Mesenchymal stem cell (in vitro differentiated cells and primary cell): ENCODE measurements at regions not wholly inside any gene's neighbourhood (a gene's known extent, or its start where the extent isn't known, plus 50 kb on each side); places are given as distances from the start of the nearest gene placed in this dataset.

ENCODE experiments used
- DNase-seq: peaks from one replicate; pipeline ENCODE4 v3.0.0-alpha.2; 2013
- H2AFZ ChIP-seq: one replicate; pipeline ENCODE4 v1.6.1; 2013; ENCODE audit warnings: low read depth, mild to moderate bottlenecking, control low read depth, inconsistent platforms, low read length, moderate library complexity
- H2AK5ac ChIP-seq: 2 replicates; pipeline ENCODE4 v1.6.1; 2013; ENCODE audit warnings: low read length, moderate library complexity, mild to moderate bottlenecking, inconsistent platforms; ENCODE audit not compliant: severe bottlenecking
- H2BK120ac ChIP-seq: one replicate; pipeline ENCODE4 v1.6.1; 2013; ENCODE audit warnings: low read depth, mild to moderate bottlenecking, inconsistent platforms, low read length, moderate library complexity
- H2BK12ac ChIP-seq, 2 experiments: one replicate each; pipeline ENCODE4 v1.6.1; 2013; ENCODE audit warnings: inconsistent platforms in 2 of 2, low read length in 2 of 2, mild to moderate bottlenecking in 2 of 2, moderate library complexity in 2 of 2, control low read depth in 1 of 2
- H2BK15ac ChIP-seq: one replicate; pipeline ENCODE4 v1.6.1; 2013; ENCODE audit warnings: mild to moderate bottlenecking, low read depth, inconsistent platforms; ENCODE audit not compliant: poor library complexity, severe bottlenecking
- H2BK5ac ChIP-seq: 2 replicates; pipeline ENCODE4 v1.6.1; 2013; ENCODE audit warnings: low read depth, mild to moderate bottlenecking, low read length, control low read depth, inconsistent platforms; ENCODE audit not compliant: poor library complexity, severe bottlenecking
- H3K14ac ChIP-seq, 2 experiments: one replicate each; pipeline ENCODE4 v1.6.1; 2013; ENCODE audit warnings: inconsistent platforms in 2 of 2, low read length in 2 of 2, control low read depth in 1 of 2, mild to moderate bottlenecking in 1 of 2, moderate library complexity in 1 of 2
- H3K18ac ChIP-seq, 2 experiments: one replicate each; pipeline ENCODE4 v1.6.1; 2013; ENCODE audit warnings: inconsistent platforms in 2 of 2, low read length in 2 of 2, control low read depth in 1 of 2, low read depth in 1 of 2, mild to moderate bottlenecking in 1 of 2
- H3K23ac ChIP-seq, 2 experiments: one replicate each; pipeline ENCODE4 v1.6.1; 2013; ENCODE audit warnings: inconsistent platforms in 2 of 2, low read length in 2 of 2, mild to moderate bottlenecking in 2 of 2, moderate library complexity in 2 of 2, control low read depth in 1 of 2
- H3K27ac ChIP-seq: 2 replicates; pipeline ENCODE4 v1.5.1; 2013; ENCODE audit warnings: mild to moderate bottlenecking, moderate library complexity, low read length, control low read depth, inconsistent platforms; ENCODE audit not compliant: poor library complexity, severe bottlenecking
- H3K27me3 ChIP-seq, 2 experiments: 2 replicates each; pipeline versions ENCODE4 v1.6.1 to v1.7.0; 2013; ENCODE audit warnings: low read length in 2 of 2, mild to moderate bottlenecking in 2 of 2, moderate library complexity in 2 of 2, control low read depth in 1 of 2, inconsistent platforms in 1 of 2; ENCODE audit not compliant: control insufficient read depth in 1 of 2, insufficient read depth in 1 of 2
- H3K36me3 ChIP-seq, 2 experiments: 2 replicates each; pipeline versions ENCODE4 v1.6.1 to v1.7.0; 2013; ENCODE audit warnings: low read length in 2 of 2, control low read depth in 1 of 2, inconsistent platforms in 1 of 2, low read depth in 1 of 2, mild to moderate bottlenecking in 1 of 2; ENCODE audit not compliant: insufficient read depth in 2 of 2, control insufficient read depth in 1 of 2
- H3K4ac ChIP-seq, 2 experiments: one replicate each; pipeline ENCODE4 v1.6.1; 2013; ENCODE audit warnings: inconsistent platforms in 2 of 2, low read length in 2 of 2, mild to moderate bottlenecking in 2 of 2, moderate library complexity in 2 of 2, control low read depth in 1 of 2, low read depth in 1 of 2
- H3K4me1 ChIP-seq: 2 replicates; pipeline ENCODE4 v1.6.1; 2013; ENCODE audit warnings: low read depth, low read length, control low read depth; ENCODE audit not compliant: control insufficient read depth, insufficient read depth
- H3K4me2 ChIP-seq: 2 replicates; pipeline ENCODE4 v1.6.1; 2013; ENCODE audit warnings: low read length, mild to moderate bottlenecking, inconsistent platforms; ENCODE audit not compliant: poor library complexity, severe bottlenecking
- H3K4me3 ChIP-seq, 2 experiments: 2 replicates each; pipeline versions ENCODE4 v1.5.1 to v1.7.0; 2013; ENCODE audit warnings: low read length in 2 of 2, mild to moderate bottlenecking in 2 of 2, control low read depth in 1 of 2, low read depth in 1 of 2; ENCODE audit not compliant: insufficient read depth in 1 of 2
- H3K79me1 ChIP-seq: replicated peaks from 2 replicates; pipeline ENCODE4 v1.6.1; 2013; ENCODE audit warnings: mild to moderate bottlenecking, control low read depth, low read length, inconsistent platforms; ENCODE audit not compliant: poor library complexity, severe bottlenecking
- H3K9ac ChIP-seq: 2 replicates; pipeline ENCODE4 v1.7.0; 2013; ENCODE audit warnings: mild to moderate bottlenecking, low read length, moderate library complexity
- H3K9me3 ChIP-seq: 2 replicates; pipeline ENCODE4 v1.7.0; 2013; ENCODE audit warnings: mild to moderate bottlenecking, low read length; ENCODE audit not compliant: control insufficient read depth
- H4K8ac ChIP-seq: one replicate; pipeline ENCODE4 v1.6.1; 2013; ENCODE audit warnings: inconsistent platforms, mild to moderate bottlenecking, low read length, moderate library complexity
- H4K91ac ChIP-seq: one replicate; pipeline ENCODE4 v1.6.1; 2013; ENCODE audit warnings: mild to moderate bottlenecking, low read length, inconsistent platforms
- WGBS: methylation state at CpG from one replicate; pipeline ENCODE4 v1.1.7; 2013; ENCODE audit warnings: mixed read lengths; 5-methylcytosine and 5-hydroxymethylcytosine counted together

GRCh38 chr15:95353512-95353911 lies 977.0 kb upstream of the NR2F2 start:
- Histone ChIP-seq H2BK5ac (no peak overlapping the region), H4K91ac (no peak overlapping the region), H3K79me1 (no peaks in the 10 kb centered on the region), H3K4ac (no peak overlapping the region), H2BK15ac (no peak overlapping the region), H2BK120ac (no peak overlapping the region), H3K27ac (no peak overlapping the region), H3K9me3 (no peaks in the 10 kb centered on the region), H2AK5ac (no peak overlapping the region), H4K8ac (no peak overlapping the region), H3K27me3 (no peaks in the 10 kb centered on the region), H3K18ac (no peak overlapping the region), H3K23ac (no peak overlapping the region), H3K9ac (no peak overlapping the region), H3K4me1 (no peaks in the 10 kb centered on the region), H2AFZ (no peak overlapping the region), H3K4me2 (no peak overlapping the region), H3K36me3 (no peaks in the 10 kb centered on the region), H2BK12ac (no peak overlapping the region), H3K14ac (no peak overlapping the region), H3K4me3 (no peak overlapping the region)
- 83% methylated on average over 1 of the region's 1 CpG for WGBS
- DNase-seq, result no peak

- no peak overlapping the region for H3K4me3 ChIP-seq
- no peak overlapping the region for H3K4ac ChIP-seq
- no peak for DNase-seq
- H3K27me3 ChIP-seq, result no peaks in the 10 kb centered on the region
- no peak overlapping the region for H2BK12ac ChIP-seq
- H3K23ac ChIP-seq, result no peak overlapping the region
- no peaks in the 10 kb centered on the region for H3K4me1 ChIP-seq
- no peak overlapping the region for H2AK5ac ChIP-seq
- H3K14ac ChIP-seq, result no peak overlapping the region
- no peak overlapping the region for H4K8ac ChIP-seq
- peaks cover 17% of the 10 kb centered on the region for H3K9me3 ChIP-seq
- H3K4me2 ChIP-seq, result no peak overlapping the region
- no peaks in the 10 kb centered on the region for H3K36me3 ChIP-seq
- H4K91ac ChIP-seq, result no peak overlapping the region
- no peak overlapping the region for H2BK15ac ChIP-seq
- no peak overlapping the region for H3K18ac ChIP-seq
- H3K27ac ChIP-seq, result no peak overlapping the region
- no peak overlapping the region for H3K9ac ChIP-seq
- no peak overlapping the region for H2BK120ac ChIP-seq
- 77% methylated on average over 4 of the region's 5 CpGs for WGBS
- no peak overlapping the region for H2BK5ac ChIP-seq
- H2AFZ ChIP-seq, result no peak overlapping the region
- no peaks in the 10 kb centered on the region for H3K79me1 ChIP-seq
Measured at GRCh38 chr15:95359966-95360365, 970.5 kb upstream of the NR2F2 start.

- WGBS, result 86% methylated on average over 2 of the region's 3 CpGs
- Histone ChIP-seq H3K4ac (no peak overlapping the region), H2BK5ac (no peak overlapping the region), H4K91ac (no peak overlapping the region), H3K9me3 (peaks cover 17% of the 10 kb centered on the region), H3K36me3 (no peaks in the 10 kb centered on the region), H3K4me1 (no peaks in the 10 kb centered on the region), H2BK15ac (no peak overlapping the region), H4K8ac (no peak overlapping the region), H2AFZ (no peak overlapping the region), H3K14ac (no peak overlapping the region), H2BK12ac (peak overlapping the region in 1 of 2 experiments; percentile 63), H3K23ac (no peak overlapping the region), H2BK120ac (no peak overlapping the region), H2AK5ac (no peak overlapping the region), H3K9ac (no peak overlapping the region), H3K27me3 (no peaks in the 10 kb centered on the region), H3K18ac (no peak overlapping the region), H3K27ac (no peak overlapping the region), H3K4me3 (no peak overlapping the region), H3K4me2 (no peak overlapping the region), H3K79me1 (no peaks in the 10 kb centered on the region)
- no peak for DNase-seq
Measured at GRCh38 chr15:95362306-95362705, 968.2 kb upstream of the NR2F2 start.

GRCh38 chr15:95363646-95364045 lies 966.9 kb upstream of the NR2F2 start:
- no peaks in the 10 kb centered on the region for H3K36me3 ChIP-seq
- H2BK15ac ChIP-seq, result no peak overlapping the region
- H3K27ac ChIP-seq, result no peak overlapping the region
- H3K14ac ChIP-seq, result no peak overlapping the region
- H4K91ac ChIP-seq, result no peak overlapping the region
- no peaks in the 10 kb centered on the region for H3K4me1 ChIP-seq
- H2AK5ac ChIP-seq, result no peak overlapping the region
- no peak overlapping the region for H2BK12ac ChIP-seq
- peaks cover 17% of the 10 kb centered on the region for H3K9me3 ChIP-seq
- no peak for DNase-seq
- H3K4ac ChIP-seq, result no peak overlapping the region
- H3K23ac ChIP-seq, result no peak overlapping the region
- H3K4me2 ChIP-seq, result no peak overlapping the region
- WGBS, result 76% methylated on average over 5 of the region's 5 CpGs
- no peak overlapping the region for H2BK120ac ChIP-seq
- H4K8ac ChIP-seq, result peak overlapping the region; percentile 23
- no peak overlapping the region for H2AFZ ChIP-seq
- H2BK5ac ChIP-seq, result no peak overlapping the region
- no peak overlapping the region for H3K9ac ChIP-seq
- no peaks in the 10 kb centered on the region for H3K27me3 ChIP-seq
- no peak overlapping the region for H3K4me3 ChIP-seq
- no peaks in the 10 kb centered on the region for H3K79me1 ChIP-seq
- H3K18ac ChIP-seq, result no peak overlapping the region
